ENCODE measurements at regions not wholly inside any gene's neighbourhood (a gene's known extent, or its start where the extent isn't known, plus 50 kb on each side); places are given as distances from the start of the nearest gene placed in this dataset.
"Not testable (repeated sequence)": the region's sequence is repeated elsewhere in the genome, so short reads cannot be mapped to it uniquely, and the experiment has no call there.

DNA sequence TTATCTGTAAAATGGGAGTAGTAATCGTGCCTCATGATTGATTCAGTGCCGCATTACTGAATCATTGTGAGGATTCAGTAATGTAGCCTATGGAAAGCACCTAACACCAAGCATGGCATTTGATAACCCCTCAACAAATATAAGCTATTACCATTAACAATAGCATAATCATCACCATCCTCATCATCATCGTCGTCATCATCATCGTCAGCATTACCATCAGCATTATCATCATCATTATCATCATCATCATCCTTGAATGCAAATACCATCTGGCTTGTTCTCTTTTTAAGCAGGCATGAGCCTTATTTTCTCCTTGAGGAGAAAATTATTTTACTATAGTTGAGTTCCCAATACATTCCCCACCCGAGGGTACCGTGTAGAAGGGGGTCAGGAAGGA lies 115.4 kb upstream of the PTPRG start:
- no peak for DNase-seq

DNA sequence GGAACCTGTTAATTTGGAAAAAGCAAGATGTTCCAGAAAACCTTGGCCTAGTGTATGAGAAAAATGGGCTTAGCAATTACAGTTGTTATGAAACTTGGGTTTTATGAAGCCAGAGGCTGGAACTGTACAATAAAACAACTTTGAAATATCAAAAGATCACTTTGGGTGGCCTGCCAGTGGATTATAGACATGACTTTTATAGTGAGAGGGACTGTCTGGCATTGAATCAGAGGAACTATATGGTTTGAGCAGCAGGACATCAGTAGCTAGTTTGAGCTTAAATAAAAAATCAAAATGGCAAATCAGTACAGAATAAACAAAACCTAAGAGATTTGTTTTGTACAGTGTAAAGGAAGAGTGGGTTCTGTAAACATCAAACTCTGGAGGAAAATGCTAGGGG lies 115.0 kb upstream of the PTPRG start:
- no peak for DNase-seq

GRCh38 chr3:61448378-61448777 lies 113.0 kb upstream of the PTPRG start:
- DNase-seq, result no peak

GRCh38 chr3:61449327-61450040 lies 111.9 kb upstream of the PTPRG start:
- DNase-seq, result no peak

DNA sequence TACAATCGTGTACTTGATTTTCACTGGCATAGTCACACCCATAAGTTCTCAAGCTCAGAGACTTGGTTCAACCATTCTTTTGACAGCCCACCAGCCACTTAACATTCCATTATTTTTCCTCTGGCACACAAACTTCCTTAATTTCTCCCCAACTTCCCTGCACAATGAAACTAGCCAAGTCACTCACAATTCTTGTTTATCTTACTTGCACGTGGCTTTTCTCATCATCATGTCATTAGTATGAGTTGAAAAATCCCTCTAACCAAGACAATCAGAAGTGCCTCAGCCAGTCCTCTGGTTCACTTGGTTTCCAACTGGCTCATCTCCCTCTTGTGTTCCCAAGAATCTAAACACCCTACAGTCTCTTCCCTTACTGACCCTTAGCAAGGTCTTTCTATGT lies 110.5 kb upstream of the PTPRG start:
- no peak for DNase-seq

GRCh38 chr3:61451841-61452240 lies 109.5 kb upstream of the PTPRG start:
- DNase-seq, result no peak

DNA sequence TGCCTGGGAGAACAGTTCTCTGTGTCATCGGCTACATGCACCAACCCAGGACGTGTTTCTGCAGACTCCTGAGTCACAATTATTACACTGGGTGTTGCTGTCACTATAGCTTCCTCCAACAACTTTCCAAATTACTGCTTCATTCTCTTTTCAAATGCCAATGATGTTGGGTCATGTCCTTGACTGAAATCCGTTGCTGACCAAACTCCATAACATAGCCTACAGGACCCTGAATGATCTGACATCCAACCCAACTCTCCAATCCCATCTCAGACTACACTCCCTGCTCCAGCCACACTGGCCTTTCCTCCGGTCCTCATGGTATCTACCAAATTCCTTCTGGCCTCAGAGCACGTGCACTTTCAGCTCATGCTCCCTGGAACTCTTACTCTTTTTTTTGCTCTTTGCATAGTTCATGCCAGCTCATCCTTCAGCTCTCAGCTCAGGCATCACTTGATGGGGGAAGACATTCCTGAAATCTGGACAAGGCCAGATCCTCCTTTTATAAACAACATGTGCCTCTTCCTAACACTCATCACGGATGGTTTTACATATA lies 108.8 kb upstream of the PTPRG start:
- no peak for DNase-seq

- DNase-seq, result no peak
Measured at GRCh38 chr3:61454006-61454585, 107.3 kb upstream of the PTPRG start.

DNA sequence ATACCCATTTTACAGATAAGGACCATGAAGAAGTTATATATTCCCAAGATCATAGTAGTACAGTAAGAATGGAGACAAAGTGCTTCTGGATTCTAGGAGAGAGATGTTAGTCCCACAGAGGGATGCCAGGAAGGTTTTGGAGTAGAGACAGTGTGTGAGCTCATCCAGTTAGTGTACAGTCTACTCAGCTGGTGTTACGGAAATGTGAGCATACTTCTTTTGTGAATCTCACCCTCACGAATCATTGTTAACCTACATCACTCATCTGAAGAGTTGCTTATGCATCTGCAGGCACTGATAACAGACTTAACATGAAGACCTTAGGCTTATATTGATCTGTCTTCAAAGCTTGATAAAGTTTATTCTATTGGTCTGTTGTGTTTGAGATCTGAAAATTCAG lies 106.6 kb upstream of the PTPRG start:
- no peak for DNase-seq

DNA sequence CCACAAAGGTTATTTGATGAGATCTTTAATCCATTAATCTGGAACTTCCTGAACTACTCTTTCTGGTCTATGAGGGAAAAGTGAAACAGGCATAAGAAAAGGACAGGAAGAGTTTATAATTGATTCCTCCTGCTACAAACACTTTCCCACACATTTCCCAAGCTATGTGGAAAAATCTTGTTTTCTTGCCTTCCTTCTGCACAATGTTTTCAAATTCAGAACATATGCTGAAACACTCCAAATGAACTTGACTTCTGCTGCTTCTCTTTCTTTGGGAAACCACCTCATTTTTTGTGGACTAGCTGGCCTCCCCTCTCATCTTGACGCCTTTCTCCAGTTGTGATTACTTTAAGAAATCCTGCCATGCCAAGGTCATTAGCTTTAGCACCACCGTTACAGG lies 100.7 kb upstream of the PTPRG start:
- DNase-seq, result no peak

- no peak for DNase-seq
Measured at GRCh38 chr3:61463191-61463590, 98.2 kb upstream of the PTPRG start.

- DNase-seq, result no peak
Measured at GRCh38 chr3:61464518-61465140, 96.7 kb upstream of the PTPRG start.

DNA sequence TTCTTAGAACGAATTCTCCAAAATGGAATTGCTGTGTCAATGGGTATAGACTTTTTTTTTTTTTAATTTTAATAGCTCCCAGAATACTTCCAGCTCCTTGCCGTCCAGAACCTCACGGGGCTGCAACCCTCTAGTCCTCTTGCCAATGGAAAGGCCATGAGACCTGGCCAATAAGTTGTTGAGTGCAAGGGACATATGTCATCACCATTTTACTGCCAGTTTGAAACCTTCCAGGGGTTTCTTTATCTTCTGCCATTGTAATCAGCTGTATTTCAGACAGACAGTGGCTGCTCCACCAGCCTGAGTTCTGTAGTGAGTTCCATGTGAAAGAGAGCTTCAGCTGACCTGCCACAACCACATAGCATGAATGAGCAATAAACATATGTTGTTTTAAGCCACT lies 95.0 kb upstream of the PTPRG start:
- DNase-seq, result no peak

- DNase-seq, result no peak
Measured at GRCh38 chr3:61483997-61484396, 77.4 kb upstream of the PTPRG start.

- DNase-seq, result no peak
Measured at GRCh38 chr3:61493339-61493738, 68.0 kb upstream of the PTPRG start.

DNA sequence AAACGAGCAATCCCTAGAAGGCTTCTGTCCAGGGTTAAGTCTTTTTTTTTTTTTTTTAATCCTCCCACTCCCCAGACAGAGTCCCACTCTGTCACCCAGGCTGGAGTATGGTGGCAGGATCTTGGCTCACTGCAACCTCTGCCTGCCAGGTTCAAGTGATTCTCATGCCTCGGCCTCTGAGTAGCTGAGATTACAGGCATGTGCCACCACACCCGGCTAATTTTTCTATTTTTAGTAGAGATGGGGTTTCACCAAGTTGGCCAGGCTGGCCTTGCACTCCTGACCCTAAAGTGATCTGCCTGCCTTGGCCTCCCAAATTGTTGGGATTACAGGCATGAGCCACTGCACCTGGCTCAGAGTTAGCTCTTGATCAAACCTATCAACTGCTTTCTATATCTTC lies 67.1 kb upstream of the PTPRG start:
- DNase-seq, result not testable (repeated sequence)

GRCh38 chr3:61497463-61497862 lies 63.9 kb upstream of the PTPRG start:
- DNase-seq, result no peak

GRCh38 chr3:61505197-61505596 lies 56.2 kb upstream of the PTPRG start:
- no peak for DNase-seq

- DNase-seq, result no peak
Measured at GRCh38 chr3:61507946-61508345, 53.4 kb upstream of the PTPRG start.
